H9 (cell line): ENCODE measurements at regions not wholly inside any gene's neighbourhood (a gene's known extent, or its start where the extent isn't known, plus 50 kb on each side); places are given as distances from the start of the nearest gene placed in this dataset.

Experiments
- DNase-seq: peaks from one replicate; pipeline ENCODE4 v3.0.0-alpha.2; 2017
- H2AFZ ChIP-seq: one replicate; pipeline ENCODE4 v1.6.1; 2013; ENCODE audit warnings: mild to moderate bottlenecking, low read length, control low read depth, moderate library complexity
- H2AK5ac ChIP-seq: 2 replicates; pipeline ENCODE4 v1.6.1; 2013; ENCODE audit warnings: low read length, control low read depth, mixed read lengths; ENCODE audit not compliant: insufficient read length
- H2BK120ac ChIP-seq: one replicate; pipeline ENCODE4 v1.6.1; 2013; ENCODE audit warnings: low read depth, mild to moderate bottlenecking, low read length, control low read depth, inconsistent platforms; ENCODE audit not compliant: poor library complexity, severe bottlenecking
- H2BK12ac ChIP-seq: 2 replicates; pipeline ENCODE4 v1.6.1; 2013; ENCODE audit warnings: low read length, control low read depth, mixed read lengths, low read depth; ENCODE audit not compliant: insufficient read length
- H2BK15ac ChIP-seq: 2 replicates; pipeline ENCODE4 v1.6.1; 2013; ENCODE audit warnings: low read depth, low read length, control low read depth
- H2BK20ac ChIP-seq: one replicate; pipeline ENCODE4 v1.6.1; 2013; ENCODE audit warnings: low read depth, mild to moderate bottlenecking, low read length, control low read depth, inconsistent platforms; ENCODE audit not compliant: poor library complexity, severe bottlenecking
- H2BK5ac ChIP-seq: 2 replicates; pipeline ENCODE4 v1.6.1; 2013; ENCODE audit warnings: low read length, control low read depth, mixed read lengths; ENCODE audit not compliant: insufficient read length
- H3K14ac ChIP-seq: 2 replicates; pipeline ENCODE4 v1.6.1; 2013; ENCODE audit warnings: low read length, control low read depth; ENCODE audit not compliant: insufficient read depth
- H3K18ac ChIP-seq: 2 replicates; pipeline ENCODE4 v1.6.1; 2013; ENCODE audit warnings: low read depth, mild to moderate bottlenecking, mixed read lengths, low read length, control low read depth; ENCODE audit not compliant: insufficient read length
- H3K23ac ChIP-seq: 2 replicates; pipeline ENCODE4 v1.6.1; 2013; ENCODE audit warnings: low read length, control low read depth, mixed read lengths, low read depth; ENCODE audit not compliant: insufficient read length
- H3K23me2 ChIP-seq: 2 replicates; pipeline ENCODE4 v1.6.1; 2013; ENCODE audit warnings: low read depth, mild to moderate bottlenecking, mixed read lengths, low read length, control low read depth; ENCODE audit not compliant: insufficient read length, poor library complexity, severe bottlenecking
- H3K27ac ChIP-seq: 2 replicates; pipeline ENCODE4 v1.5.1; 2013; ENCODE audit warnings: low read length, control low read depth, mixed read lengths, low read depth; ENCODE audit not compliant: insufficient read length
- H3K27me3 ChIP-seq: 2 replicates; pipeline ENCODE4 v1.6.1; 2013; ENCODE audit warnings: low read length, control low read depth, inconsistent platforms; ENCODE audit not compliant: insufficient read depth
- H3K4ac ChIP-seq: 2 replicates; pipeline ENCODE4 v1.6.1; 2013; ENCODE audit warnings: low read depth, mild to moderate bottlenecking, control low read depth, inconsistent platforms, low read length, moderate library complexity
- H3K4me1 ChIP-seq: 2 replicates; pipeline ENCODE4 v1.6.1; 2013; ENCODE audit warnings: low read length, control low read depth, inconsistent platforms; ENCODE audit not compliant: insufficient read depth
- H3K4me2 ChIP-seq: 2 replicates; pipeline ENCODE4 v1.6.1; 2013; ENCODE audit warnings: low read length, control low read depth, mixed read lengths; ENCODE audit not compliant: insufficient read length, insufficient read depth
- H3K56ac ChIP-seq: 2 replicates; pipeline ENCODE4 v1.6.1; 2013; ENCODE audit warnings: low read depth, mild to moderate bottlenecking, mixed read lengths, low read length, control low read depth; ENCODE audit not compliant: insufficient read length
- H3K79me1 ChIP-seq: 2 replicates; pipeline ENCODE4 v1.6.1; 2013; ENCODE audit warnings: low read depth, mild to moderate bottlenecking, moderate library complexity, low read length, control low read depth, inconsistent platforms; ENCODE audit not compliant: insufficient read depth, poor library complexity, severe bottlenecking
- H3K79me2 ChIP-seq: 2 replicates; pipeline ENCODE4 v1.6.1; 2013; ENCODE audit warnings: low read length, control low read depth, inconsistent platforms; ENCODE audit not compliant: insufficient read depth
- H3K9ac ChIP-seq: 2 replicates; pipeline ENCODE4 v1.6.1; 2013; ENCODE audit warnings: low read length, control low read depth, mixed read lengths; ENCODE audit not compliant: insufficient read length; ENCODE audit errors: extremely low read depth
- H3K9me3 ChIP-seq: one replicate; pipeline ENCODE4 v1.6.1; 2013; ENCODE audit warnings: low read depth, low read length, inconsistent platforms; ENCODE audit not compliant: control insufficient read depth
- H3T11ph ChIP-seq: one replicate; pipeline ENCODE4 v1.6.1; 2013; ENCODE audit warnings: mild to moderate bottlenecking, low read length, control low read depth, inconsistent platforms
- H4K20me1 ChIP-seq: one replicate; pipeline ENCODE4 v1.6.1; 2013; ENCODE audit not compliant: control insufficient read depth, insufficient read length, insufficient read depth
- H4K5ac ChIP-seq: 2 replicates; pipeline ENCODE4 v1.6.1; 2013; ENCODE audit warnings: low read depth, mild to moderate bottlenecking, mixed read lengths, low read length, control low read depth; ENCODE audit not compliant: insufficient read length
- H4K8ac ChIP-seq: replicated peaks from 2 replicates; pipeline ENCODE4 v1.6.1; 2013; ENCODE audit warnings: low read length, control low read depth, mixed read lengths, low read depth; ENCODE audit not compliant: insufficient read length
- H4K91ac ChIP-seq: 2 replicates; pipeline ENCODE4 v1.6.1; 2013; ENCODE audit warnings: low read depth, mild to moderate bottlenecking, moderate library complexity, mixed read lengths, low read length, control low read depth; ENCODE audit not compliant: insufficient read length
- H3K27ac Mint-ChIP-seq, 3 experiments: 2 replicates in 2 of 3; 3 replicates in 1 of 3; pipeline ENCODE4 v1.8.0; 2020 to 2021; ENCODE audit warnings: mixed read lengths in 3 of 3, mild to moderate bottlenecking in 1 of 3, moderate library complexity in 1 of 3
- H3K27me3 Mint-ChIP-seq: 2 replicates; pipeline ENCODE4 v1.8.0; 2021; ENCODE audit warnings: low read depth, mild to moderate bottlenecking, moderate library complexity, mixed read lengths
- H3K36me3 Mint-ChIP-seq, 3 experiments: 2 replicates in 2 of 3; 3 replicates in 1 of 3; pipeline ENCODE4 v1.8.0; 2020 to 2021; ENCODE audit warnings: low read depth in 3 of 3, mixed read lengths in 3 of 3; ENCODE audit not compliant: insufficient read depth in 1 of 3
- H3K4me1 Mint-ChIP-seq, 2 experiments: 2 replicates each; pipeline ENCODE4 v1.8.0; 2020; ENCODE audit warnings: mixed read lengths in 2 of 2
- H3K4me3 Mint-ChIP-seq, 2 experiments: 2 replicates in 1 of 2; 3 replicates in 1 of 2; pipeline ENCODE4 v1.8.0; 2020 to 2021; ENCODE audit warnings: mild to moderate bottlenecking in 2 of 2, mixed read lengths in 2 of 2, moderate library complexity in 1 of 2
- H3K9me3 Mint-ChIP-seq, 2 experiments: 2 replicates in 1 of 2; 3 replicates in 1 of 2; pipeline ENCODE4 v1.8.0; 2020; ENCODE audit warnings: mild to moderate bottlenecking in 2 of 2, mixed read lengths in 2 of 2, moderate library complexity in 1 of 2
- WGBS: extraction: QIAGEN DNeasy Blood & Tissue Kit; methylation state at CpG from one replicate; pipeline ENCODE4 v1.1.7; 2013; ENCODE audit warnings: missing lambda C conversion rate, low lambda C conversion rate, mixed read lengths; ENCODE audit not compliant: insufficient read length; ENCODE audit errors: extremely low coverage; 5-methylcytosine and 5-hydroxymethylcytosine counted together
- TF ChIP-seq, protein P1 (sequence below): fragments of 200-600 bp; sonication (generic); conservative IDR thresholded peaks from 3 replicates; pipeline ENCODE4 v1.8.0; 2021; ENCODE audit warnings: antibody characterized with exemption, mild to moderate bottlenecking

DNA sequence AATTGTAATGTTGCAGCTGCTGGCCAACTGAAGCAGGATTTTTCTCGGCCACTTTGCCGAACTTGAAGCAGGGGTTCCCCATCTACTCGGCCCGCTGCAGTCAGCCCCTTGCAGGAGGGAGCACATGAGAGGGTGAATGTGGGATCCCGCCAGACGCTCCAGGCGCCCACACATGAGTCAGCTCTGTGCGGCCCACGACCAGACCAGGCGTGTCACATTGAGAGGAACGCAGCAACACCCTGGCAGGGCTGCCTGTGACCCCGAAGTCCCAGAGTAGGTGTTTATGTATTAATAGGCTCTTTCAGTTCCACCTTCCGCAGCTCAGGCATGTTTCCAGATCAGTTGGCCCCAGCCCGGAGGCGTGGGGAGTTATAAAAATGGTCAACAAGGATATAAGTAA, 344.7 kb upstream of the PABPC4L start:
- Histone ChIP-seq H3K79me1 (no peaks in the 10 kb centered on the region), H3K9ac (no peak overlapping the region), H3K18ac (no peak overlapping the region), H4K5ac (no peak overlapping the region), H4K8ac (no peak overlapping the region), H2BK20ac (no peak overlapping the region), H2AK5ac (no peak overlapping the region), H2BK12ac (no peak overlapping the region), H4K20me1 (no peaks in the 10 kb centered on the region), H3K4me2 (no peak overlapping the region), H3K4ac (no peak overlapping the region), H3K56ac (no peak overlapping the region), H3K23ac (no peak overlapping the region), H2BK15ac (no peak overlapping the region), H3K23me2 (no peaks in the 10 kb centered on the region), H2AFZ (no peak overlapping the region), H2BK5ac (no peak overlapping the region), H3K9me3 (no peaks in the 10 kb centered on the region), H3K4me1 (no peaks in the 10 kb centered on the region), H3K27ac (no peak overlapping the region), H4K91ac (no peak overlapping the region), H3K79me2 (no peaks in the 10 kb centered on the region), H2BK120ac (no peak overlapping the region), H3K14ac (no peak overlapping the region), H3K27me3 (no peaks in the 10 kb centered on the region), H3T11ph (no peak overlapping the region)
- Mint-ChIP-seq H3K27ac (no peak overlapping the region), H3K4me3 (no peak overlapping the region), H3K9me3 (peaks cover 35 to 36% of the 10 kb centered on the region in 2 experiments), H3K27me3 (no peaks in the 10 kb centered on the region), H3K4me1 (peaks cover 12 to 17% of the 10 kb centered on the region in 2 experiments), H3K36me3 (peaks cover 24 to 37% (median 37%) of the 10 kb centered on the region in 3 experiments)
- no peak for DNase-seq
- TF ChIP-seq, protein P1, sequence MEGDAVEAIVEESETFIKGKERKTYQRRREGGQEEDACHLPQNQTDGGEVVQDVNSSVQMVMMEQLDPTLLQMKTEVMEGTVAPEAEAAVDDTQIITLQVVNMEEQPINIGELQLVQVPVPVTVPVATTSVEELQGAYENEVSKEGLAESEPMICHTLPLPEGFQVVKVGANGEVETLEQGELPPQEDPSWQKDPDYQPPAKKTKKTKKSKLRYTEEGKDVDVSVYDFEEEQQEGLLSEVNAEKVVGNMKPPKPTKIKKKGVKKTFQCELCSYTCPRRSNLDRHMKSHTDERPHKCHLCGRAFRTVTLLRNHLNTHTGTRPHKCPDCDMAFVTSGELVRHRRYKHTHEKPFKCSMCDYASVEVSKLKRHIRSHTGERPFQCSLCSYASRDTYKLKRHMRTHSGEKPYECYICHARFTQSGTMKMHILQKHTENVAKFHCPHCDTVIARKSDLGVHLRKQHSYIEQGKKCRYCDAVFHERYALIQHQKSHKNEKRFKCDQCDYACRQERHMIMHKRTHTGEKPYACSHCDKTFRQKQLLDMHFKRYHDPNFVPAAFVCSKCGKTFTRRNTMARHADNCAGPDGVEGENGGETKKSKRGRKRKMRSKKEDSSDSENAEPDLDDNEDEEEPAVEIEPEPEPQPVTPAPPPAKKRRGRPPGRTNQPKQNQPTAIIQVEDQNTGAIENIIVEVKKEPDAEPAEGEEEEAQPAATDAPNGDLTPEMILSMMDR, result no peak
- no CpG with 5 or more reads among the region's 15 CpGs for WGBS
